GM10266 (cell line): ENCODE measurements at regions not wholly inside any gene's neighbourhood (a gene's known extent, or its start where the extent isn't known, plus 50 kb on each side); places are given as distances from the start of the nearest gene placed in this dataset.

ENCODE experiments used
- DNase-seq: peaks from one replicate; pipeline ENCODE4 v3.0.0; 2012; ENCODE audit errors: extremely low spot score
- TF ChIP-seq, protein P1 (sequence below): IDR thresholded peaks from 2 replicates; pipeline ENCODE4 v1.5.1; 2012; ENCODE audit warnings: mild to moderate bottlenecking, low read depth; ENCODE audit not compliant: control insufficient read depth, insufficient read depth; ENCODE audit errors: missing control alignments

DNA sequence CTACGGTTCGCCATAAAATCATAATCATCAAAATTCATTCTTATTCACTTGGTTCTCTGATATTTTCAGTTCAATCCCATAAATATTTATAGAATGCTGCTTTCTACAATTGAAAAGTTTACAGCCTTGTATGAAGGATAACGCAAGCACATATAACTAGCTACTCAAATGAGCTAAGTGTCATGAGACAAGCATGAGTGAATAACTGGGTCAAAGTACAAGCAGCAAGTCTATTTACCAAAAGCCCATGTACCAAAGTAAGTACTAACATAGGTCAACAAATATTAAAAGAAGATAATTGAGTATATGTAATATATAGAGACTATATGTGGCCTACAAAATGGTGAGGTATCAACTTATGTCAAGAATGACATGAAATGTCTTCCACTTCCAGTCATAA, 596.6 kb downstream of the GBE1 start:
- TF ChIP-seq, protein P1, sequence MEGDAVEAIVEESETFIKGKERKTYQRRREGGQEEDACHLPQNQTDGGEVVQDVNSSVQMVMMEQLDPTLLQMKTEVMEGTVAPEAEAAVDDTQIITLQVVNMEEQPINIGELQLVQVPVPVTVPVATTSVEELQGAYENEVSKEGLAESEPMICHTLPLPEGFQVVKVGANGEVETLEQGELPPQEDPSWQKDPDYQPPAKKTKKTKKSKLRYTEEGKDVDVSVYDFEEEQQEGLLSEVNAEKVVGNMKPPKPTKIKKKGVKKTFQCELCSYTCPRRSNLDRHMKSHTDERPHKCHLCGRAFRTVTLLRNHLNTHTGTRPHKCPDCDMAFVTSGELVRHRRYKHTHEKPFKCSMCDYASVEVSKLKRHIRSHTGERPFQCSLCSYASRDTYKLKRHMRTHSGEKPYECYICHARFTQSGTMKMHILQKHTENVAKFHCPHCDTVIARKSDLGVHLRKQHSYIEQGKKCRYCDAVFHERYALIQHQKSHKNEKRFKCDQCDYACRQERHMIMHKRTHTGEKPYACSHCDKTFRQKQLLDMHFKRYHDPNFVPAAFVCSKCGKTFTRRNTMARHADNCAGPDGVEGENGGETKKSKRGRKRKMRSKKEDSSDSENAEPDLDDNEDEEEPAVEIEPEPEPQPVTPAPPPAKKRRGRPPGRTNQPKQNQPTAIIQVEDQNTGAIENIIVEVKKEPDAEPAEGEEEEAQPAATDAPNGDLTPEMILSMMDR, result no peak
- DNase-seq, result no peak

DNA sequence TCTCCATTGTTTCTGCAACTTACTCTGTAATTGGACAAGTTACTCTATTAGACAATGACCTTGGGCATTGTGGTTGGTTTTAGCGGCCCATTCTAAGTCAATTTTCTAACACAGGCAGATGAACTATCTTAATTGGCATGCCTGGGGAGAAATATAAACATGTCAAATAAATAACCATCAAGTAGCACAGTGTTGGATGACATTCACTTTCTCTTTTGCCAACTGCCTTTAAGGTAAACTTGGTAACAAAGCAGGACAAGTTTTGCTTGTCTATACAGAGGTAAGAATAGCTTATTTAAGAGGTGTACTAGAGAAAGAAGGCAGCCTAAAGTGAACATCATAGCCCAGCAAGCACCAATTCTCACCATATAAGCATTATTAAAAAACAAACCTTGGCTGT, 599.6 kb downstream of the GBE1 start:
- TF ChIP-seq, protein P1, result no peak
- no peak for DNase-seq

DNA sequence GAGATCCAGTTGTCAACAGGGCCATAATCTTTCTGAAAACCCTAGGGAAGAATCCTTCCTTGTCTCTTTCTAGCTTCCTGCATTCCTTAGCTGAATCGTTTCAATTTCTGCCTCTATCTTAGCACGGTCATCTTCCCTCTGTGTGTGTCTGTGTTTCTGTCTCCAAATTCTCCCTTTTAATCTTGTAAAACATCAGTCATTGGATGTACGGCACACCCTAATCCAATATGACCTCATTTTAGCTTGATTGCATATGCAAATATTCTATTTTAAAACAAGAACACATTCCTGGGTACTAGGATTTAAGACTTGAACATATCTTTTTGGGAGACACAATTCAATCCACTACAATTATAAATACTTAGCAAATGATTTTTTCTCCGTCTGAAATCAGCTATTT, 600.3 kb downstream of the GBE1 start:
- DNase-seq, result no peak
- TF ChIP-seq, protein P1, result no peak

DNA sequence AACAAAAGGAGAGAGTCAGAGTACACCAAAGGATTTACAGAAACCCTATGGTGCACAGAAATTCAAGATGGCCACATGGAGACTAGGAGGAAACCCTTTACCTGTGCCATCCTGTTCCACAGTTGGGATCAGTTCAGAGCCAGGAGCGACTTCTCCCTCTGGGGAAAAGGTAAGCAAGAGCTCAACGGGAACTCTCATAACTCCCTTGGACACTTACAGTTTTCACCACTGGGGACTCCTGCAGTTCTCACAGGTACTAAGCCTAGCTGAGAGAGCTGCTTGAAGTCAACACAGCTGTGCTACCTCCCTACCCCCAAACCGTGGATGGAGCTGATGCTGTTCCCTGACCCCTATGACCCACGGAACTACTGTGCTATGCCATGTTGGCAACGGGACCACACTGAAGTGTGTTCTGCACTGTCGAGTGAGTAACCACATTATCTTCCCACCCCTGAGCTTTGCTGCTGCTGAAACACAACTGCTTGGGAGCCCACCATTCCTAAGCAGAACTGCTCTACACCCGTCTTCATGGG, 606.8 kb downstream of the GBE1 start:
- TF ChIP-seq, protein P1, result no peak

DNA sequence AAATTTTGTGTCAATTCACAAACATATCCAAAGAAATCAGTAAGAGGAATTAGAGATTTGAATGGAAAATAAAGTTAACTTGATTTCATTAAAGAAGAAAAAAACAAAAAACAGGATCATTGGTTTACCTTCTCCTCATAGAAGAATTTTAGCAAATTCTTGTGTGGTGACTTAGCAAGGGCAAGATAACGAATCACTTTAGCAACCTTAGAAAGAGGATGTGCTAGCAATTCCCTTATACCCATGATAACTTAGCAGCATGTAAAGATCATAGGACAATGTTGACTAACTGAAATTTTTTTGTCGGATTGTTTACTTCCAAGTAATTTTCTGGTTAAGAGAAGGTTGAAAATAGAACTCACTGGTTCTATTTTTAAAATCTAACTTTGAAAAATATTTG, 609.3 kb downstream of the GBE1 start:
- no peak for DNase-seq
- TF ChIP-seq, protein P1, result no peak

More for the DNA sequence above, 606.8 kb downstream of the GBE1 start:
- no peak for DNase-seq

DNA sequence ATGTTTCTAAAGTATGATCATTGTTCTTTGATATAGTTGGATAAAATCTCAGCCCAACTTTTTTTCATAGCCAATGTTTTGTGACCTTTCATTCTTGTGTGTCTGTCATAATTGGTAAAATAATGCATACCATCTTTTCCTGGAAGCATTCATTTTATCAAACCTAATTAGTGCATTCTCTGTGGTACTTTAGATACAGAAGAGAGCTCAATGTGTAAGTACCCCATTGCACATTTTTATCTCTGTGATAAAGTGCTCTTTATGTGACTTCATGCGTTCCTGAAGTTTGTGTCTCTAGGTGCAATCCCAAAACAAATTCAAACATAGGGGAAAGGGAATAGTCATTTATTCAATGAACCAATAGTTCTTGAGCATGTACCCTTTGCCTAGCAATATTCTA, 628.5 kb downstream of the GBE1 start:
- TF ChIP-seq, protein P1, result no peak

DNA sequence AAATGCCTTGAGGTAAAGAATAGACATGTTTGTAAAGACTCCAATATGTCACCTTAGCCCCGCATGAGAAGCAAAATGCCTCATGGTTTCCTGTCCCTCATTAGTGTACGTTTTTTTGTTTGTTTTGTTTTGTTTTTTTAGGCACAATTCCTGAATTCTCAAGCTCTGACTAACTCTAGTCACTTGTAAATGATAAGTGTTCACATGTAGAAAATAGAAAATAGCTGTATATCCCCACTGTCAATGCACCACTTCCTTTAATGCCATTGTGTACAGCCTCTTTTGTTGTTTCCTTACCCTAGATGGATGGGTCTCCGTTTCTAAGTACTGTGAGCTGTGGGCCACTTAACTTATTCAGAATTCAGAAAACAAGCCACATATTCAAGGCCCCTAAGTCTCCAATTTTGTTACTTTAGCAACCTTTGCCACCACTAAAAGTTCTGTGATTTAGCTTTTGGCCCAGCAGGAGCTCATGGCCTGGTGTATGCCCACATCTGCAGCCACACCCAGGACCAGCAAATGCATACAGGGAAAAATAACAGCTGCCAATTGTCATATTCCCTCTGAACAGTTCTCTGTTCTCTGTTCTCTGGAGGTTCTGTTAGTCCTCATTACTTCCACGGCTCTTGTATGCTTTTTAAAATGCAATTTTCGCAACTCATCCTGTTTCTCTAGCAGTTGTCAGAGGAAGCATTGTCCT, 655.5 kb downstream of the GBE1 start:
- DNase-seq, result no peak
- TF ChIP-seq, protein P1, result no peak

More for the DNA sequence above, 628.5 kb downstream of the GBE1 start:
- DNase-seq, result no peak
